Aorta (tissue), 5 donors: ENCODE measurements at regions not wholly inside any gene's neighbourhood (a gene's known extent, or its start where the extent isn't known, plus 50 kb on each side); places are given as distances from the start of the nearest gene placed in this dataset.

Source experiments
- ATAC-seq: fragments of 200-7000 bp; cut with Tn5 transposase; one replicate; pipeline ENCODE4 v1.9.1; 2022; ENCODE audit warnings: moderate library complexity; ENCODE audit not compliant: low FRiP score
- DNase-seq, 2 donors: peaks; one replicate each; pipeline ENCODE4 v3.0.0-alpha.2; 2020
- H3K27ac ChIP-seq, 2 donors: one replicate each; pipeline ENCODE4 v1.5.1; 2013; ENCODE audit warnings: low read length in 2 of 2, mild to moderate bottlenecking in 2 of 2, moderate library complexity in 2 of 2, control low read depth in 1 of 2, inconsistent platforms in 1 of 2, low read depth in 1 of 2
- H3K27me3 ChIP-seq, 2 donors: one replicate each; pipeline ENCODE4 v1.6.1; 2013; ENCODE audit warnings: control low read depth in 1 of 2, low read length in 1 of 2, mild to moderate bottlenecking in 1 of 2, moderate library complexity in 1 of 2; ENCODE audit not compliant: insufficient read depth in 2 of 2, control insufficient read depth in 1 of 2
- H3K36me3 ChIP-seq, 2 donors: one replicate each; pipeline ENCODE4 v1.6.1; 2013; ENCODE audit warnings: control low read depth in 1 of 2, low read length in 1 of 2, mild to moderate bottlenecking in 1 of 2; ENCODE audit not compliant: insufficient read depth in 2 of 2, control insufficient read depth in 1 of 2
- H3K4me1 ChIP-seq, 2 donors: one replicate each; pipeline ENCODE4 v1.6.1; 2013; ENCODE audit warnings: low read length in 2 of 2, control low read depth in 1 of 2, mild to moderate bottlenecking in 1 of 2, moderate library complexity in 1 of 2; ENCODE audit not compliant: insufficient read depth in 2 of 2, control insufficient read depth in 1 of 2
- H3K4me3 ChIP-seq, 2 donors: one replicate each; pipeline ENCODE4 v1.5.1; 2013; ENCODE audit warnings: low read length in 2 of 2, control low read depth in 1 of 2, mild to moderate bottlenecking in 1 of 2
- H3K9me3 ChIP-seq: one replicate; pipeline ENCODE4 v1.6.1; 2013; ENCODE audit warnings: mild to moderate bottlenecking, low read length; ENCODE audit not compliant: control insufficient read depth
- WGBS, 2 donors: extraction: QIAGEN DNeasy Blood & Tissue Kit; methylation state at CpG; one replicate each; pipeline ENCODE4 v1.1.7; 2013; 5-methylcytosine and 5-hydroxymethylcytosine counted together
- intact Hi-C, 2 donors: fragments of 100-400 bp; cut with DNase I; formaldehyde crosslinking; loops; one replicate each; pipeline versions ENCODE4 v1.14.2 to v1.15.0; 2022
- donor health status: healthy with polysubstance abuse.
- donor health status: Bipolar disorder and iron deficiency.
- donor health status: DM: no; HTN: no; CAD: no.
- donor health status: DM: no; HTN: no; CAD: no.
- donor health status: DM: yes; HTN: yes; CAD: no.

DNA sequence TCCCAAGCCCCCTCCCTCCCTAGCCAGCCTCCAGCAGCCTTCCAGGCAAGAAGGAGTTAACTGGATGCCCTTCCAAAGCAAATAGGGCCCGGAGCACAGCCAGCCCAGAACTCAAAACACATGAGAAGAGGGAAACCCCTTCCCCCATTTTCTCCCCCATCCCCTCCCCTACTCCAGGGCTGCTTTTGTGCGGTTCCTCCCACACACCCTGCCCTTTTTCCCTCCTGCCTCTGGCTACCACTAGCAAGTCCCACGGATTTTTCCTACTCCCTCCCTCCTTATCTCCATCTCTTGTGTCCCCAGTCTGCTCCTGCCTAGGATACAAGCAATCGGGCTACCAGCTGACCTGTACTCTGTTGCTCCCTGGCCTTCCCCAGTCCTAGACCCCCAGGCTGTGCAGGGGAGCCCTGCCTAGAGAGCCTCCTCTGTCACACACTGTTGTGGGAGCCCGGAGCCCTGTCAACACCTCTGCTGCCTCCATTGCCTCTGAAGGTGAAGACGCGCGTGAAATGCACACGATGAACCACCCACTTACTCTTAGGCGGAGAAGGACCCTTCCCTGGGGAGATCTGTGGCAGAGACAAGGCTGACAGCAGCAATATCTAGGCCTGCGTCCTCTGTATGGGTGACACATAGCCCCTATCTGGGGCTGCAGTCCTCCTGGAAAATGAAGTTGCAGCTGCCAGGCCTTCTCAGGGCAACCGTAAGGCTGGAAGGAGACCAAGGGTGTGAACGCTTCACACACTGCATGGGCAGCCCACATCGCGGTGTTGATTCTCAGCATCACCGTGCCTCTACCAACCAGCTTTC is 282.8 kb downstream of the MN1 start:
- 24 to 30% methylated on average over 16 of the region's 16 CpGs for WGBS, 2 donors

DNA sequence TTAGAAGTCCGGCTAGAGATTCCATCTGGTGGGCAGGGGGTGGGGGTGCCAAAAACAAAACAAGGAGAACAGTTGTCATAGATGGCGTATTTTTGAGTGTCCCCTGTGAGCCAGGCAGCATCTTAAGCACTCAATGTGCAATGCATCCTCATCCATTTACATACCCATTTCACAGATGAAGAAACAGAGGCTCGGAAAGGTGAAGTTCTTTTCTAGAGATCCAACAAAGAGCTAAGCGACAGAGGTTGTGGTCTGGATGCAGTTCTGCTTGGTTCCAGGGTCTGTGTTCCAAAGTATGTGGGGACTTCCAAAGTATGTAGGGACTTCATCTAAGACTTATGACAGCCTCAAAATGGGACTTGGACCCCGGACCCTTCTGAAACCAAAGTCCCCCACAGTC is 277.8 kb downstream of the MN1 start:
- Histone ChIP-seq H3K27me3 (no peaks in the 10 kb centered on the region), H3K4me3 (no peak overlapping the region), H3K36me3 (no peaks in the 10 kb centered on the region), H3K9me3 (no peaks in the 10 kb centered on the region), H3K4me1 (no peaks in the 10 kb centered on the region), H3K27ac (no peak overlapping the region)
- intact Hi-C loops = no loop called here
- 91% methylated on average over 5 of the region's 5 CpGs for WGBS, 2 donors
- DNase-seq (no peak), ATAC-seq (no peak)

More for the DNA sequence above, 282.8 kb downstream of the MN1 start:
- no peak for ATAC-seq
- DNase-seq = peak in 1 of 2 donors; percentile 60
- Histone ChIP-seq H3K4me3 (no peak overlapping the region), H3K4me1 (no peaks in the 10 kb centered on the region), H3K36me3 (no peaks in the 10 kb centered on the region), H3K27ac (no peak overlapping the region), H3K9me3 (no peaks in the 10 kb centered on the region), H3K27me3 (no peaks in the 10 kb centered on the region)
- intact Hi-C loops = loop anchor here (10.0 kb wide), 3 partner anchors 86 to 356 kb away; no protein-coding TSS in a partner anchor

DNA sequence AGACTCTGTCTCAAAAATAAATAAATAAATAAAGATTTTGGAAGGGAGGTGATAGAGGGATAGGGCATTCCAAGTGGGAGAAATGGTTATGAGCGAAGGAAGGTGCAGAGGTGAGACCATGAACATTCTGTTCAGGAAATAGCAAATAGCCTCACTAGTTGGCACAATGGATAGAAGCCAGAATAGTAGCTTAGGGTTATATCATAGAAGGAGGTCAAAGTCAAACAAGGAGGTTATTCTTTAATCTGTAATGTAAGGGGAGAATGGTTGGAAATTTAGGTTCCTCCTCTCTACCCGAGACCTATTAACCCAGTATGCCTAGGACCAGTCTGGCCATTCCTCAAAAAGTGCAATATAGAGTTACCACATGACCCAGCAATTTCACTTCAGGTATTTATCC is 275.8 kb downstream of the MN1 start:
- intact Hi-C loops = no loop called here
- H3K27me3 ChIP-seq = no peaks in the 10 kb centered on the region
- no peak for ATAC-seq

DNA sequence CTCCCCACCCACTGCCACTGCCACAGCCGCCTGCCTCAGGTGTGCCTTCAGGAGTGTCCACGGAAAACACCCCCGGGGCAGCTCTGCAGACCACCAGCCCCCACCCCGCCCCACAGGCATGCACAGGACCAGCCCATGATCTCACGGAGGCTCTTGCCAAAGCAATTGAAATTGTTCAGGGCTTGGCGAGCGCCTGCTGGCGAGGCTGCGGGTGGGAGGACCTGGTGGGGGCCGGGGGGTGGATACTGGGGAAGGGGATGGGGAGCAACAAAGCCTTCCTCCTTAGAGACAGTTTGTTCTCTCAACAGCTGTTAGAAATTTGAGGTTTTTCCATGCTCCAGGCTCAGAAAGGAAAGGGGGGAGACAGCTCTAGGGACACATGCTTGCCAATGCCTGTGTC is 274.7 kb downstream of the MN1 start:
- no peak overlapping the region for H3K4me3 ChIP-seq
- no peaks in the 10 kb centered on the region for H3K27me3 ChIP-seq
- H3K27ac ChIP-seq = no peak overlapping the region
- H3K4me1 ChIP-seq = no peaks in the 10 kb centered on the region
- WGBS, 2 donors = 10 to 26% methylated on average over 7 to 10 of the region's 10 CpGs
- H3K9me3 ChIP-seq = no peaks in the 10 kb centered on the region
- no peak for ATAC-seq
- DNase-seq = no peak
- no peaks in the 10 kb centered on the region for H3K36me3 ChIP-seq
- intact Hi-C loops = no loop called here

More for the DNA sequence above, 275.8 kb downstream of the MN1 start:
- WGBS, 2 donors = 97 to 100% methylated on average over 2 of the region's 2 CpGs
- Histone ChIP-seq H3K4me3 (no peak overlapping the region), H3K9me3 (no peaks in the 10 kb centered on the region), H3K36me3 (no peaks in the 10 kb centered on the region), H3K27ac (no peak overlapping the region), H3K4me1 (no peaks in the 10 kb centered on the region)
- DNase-seq = no peak

DNA sequence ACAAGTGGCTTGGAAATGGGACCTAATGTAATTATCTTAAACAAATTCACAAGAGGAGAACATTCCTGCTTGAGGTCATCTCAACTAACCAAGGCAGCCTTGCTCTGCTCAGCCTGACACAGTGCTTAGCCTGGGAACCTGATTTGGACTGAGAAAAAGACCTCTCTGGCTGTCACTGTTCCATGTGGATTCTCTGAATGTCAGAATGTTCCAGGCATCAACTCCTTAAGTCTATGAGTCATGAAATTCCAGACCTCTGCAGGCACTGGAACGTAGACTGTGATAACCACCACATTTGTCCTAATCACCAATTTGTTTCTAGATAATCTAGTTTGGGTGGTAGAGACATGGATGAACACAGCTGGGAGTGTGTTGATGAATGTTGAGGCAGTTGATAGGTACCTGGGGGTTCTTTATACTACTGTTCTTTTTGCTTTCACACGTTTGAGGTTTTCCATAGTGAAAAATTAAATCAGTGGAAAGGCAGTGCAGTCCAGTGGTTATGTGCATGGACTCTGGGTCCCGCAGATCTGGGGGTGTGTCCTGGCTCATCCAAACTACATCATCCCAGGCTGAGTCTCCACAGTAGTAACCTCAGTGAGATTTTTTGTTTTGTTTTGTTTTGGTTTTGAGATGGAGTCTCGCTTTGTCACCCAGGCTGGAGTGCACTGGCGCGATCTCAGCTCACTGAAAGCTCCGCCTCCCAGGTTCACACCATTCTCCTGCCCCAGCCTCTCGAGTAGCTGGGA is 269.6 kb downstream of the MN1 start:
- Histone ChIP-seq H3K27me3 (no peaks in the 10 kb centered on the region), H3K36me3 (no peaks in the 10 kb centered on the region), H3K4me1 (no peaks in the 10 kb centered on the region), H3K4me3 (no peak overlapping the region), H3K27ac (no peak overlapping the region), H3K9me3 (no peaks in the 10 kb centered on the region)
- intact Hi-C loops = no loop called here
- WGBS, 2 donors = 69 to 72% methylated on average over 8 of the region's 8 CpGs
- ATAC-seq = peak; percentile 58
- DNase-seq = no peak

DNA sequence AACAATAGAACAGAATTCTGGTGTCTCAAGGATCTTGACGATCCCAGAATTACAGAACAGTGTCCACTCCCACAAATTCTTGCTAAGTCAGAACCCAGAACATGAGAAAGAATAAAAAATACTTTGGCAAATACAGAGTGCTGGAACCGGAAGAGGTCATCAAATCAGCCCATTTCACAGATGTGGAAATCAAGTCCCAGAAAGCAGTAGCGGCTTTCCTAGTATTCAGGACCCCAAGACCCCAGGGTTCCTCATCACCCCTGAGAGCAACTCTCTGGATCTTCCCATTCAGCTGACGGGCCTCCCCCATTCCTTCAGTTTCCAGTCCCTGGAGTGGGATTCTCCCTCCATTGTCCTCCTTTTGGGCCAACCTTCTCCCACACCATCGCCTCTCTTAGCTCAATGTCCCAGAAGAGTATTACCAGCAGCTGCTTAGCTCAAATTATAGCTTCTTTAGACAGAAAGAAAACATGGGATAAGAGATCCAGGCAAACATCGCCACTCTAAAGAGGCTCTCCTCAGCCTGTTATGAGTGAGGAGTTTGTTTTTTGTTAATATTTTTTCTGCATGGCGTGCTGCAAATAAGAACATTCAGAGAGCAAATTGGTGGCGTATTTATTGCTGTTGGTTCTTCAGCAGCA is 268.3 kb downstream of the MN1 start:
- WGBS, 2 donors = 92% methylated on average over 8 of the region's 8 CpGs
- intact Hi-C loops = no loop called here
- H3K27ac ChIP-seq = no peak overlapping the region

DNA sequence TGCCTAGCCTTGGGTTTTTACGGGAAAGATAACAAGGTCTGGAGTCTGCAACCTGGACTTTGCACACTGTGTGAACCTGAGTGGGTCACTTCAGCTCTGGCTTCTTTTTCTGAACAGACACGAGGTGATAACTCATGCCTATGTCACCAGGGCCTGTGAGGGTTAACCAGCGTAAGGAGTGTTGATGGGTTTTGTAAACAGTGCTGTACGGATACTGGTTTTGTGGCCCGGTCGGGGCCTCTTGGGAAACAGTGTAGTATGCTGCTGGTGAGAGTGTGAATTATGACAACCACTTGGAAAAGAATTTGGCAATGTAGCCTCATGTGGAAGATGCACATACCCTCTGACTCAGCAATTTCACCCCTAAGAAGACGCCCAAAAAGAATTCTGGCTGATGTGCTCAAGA is 266.8 kb downstream of the MN1 start:
- 73 to 77% methylated on average over 7 of the region's 7 CpGs for WGBS, 2 donors
- Histone ChIP-seq H3K4me3 (no peak overlapping the region), H3K36me3 (no peaks in the 10 kb centered on the region), H3K27me3 (no peaks in the 10 kb centered on the region), H3K9me3 (no peaks in the 10 kb centered on the region), H3K27ac (no peak overlapping the region), H3K4me1 (no peaks in the 10 kb centered on the region)
- DNase-seq (no peak), ATAC-seq (no peak)
- intact Hi-C loops = no loop called here

More for the DNA sequence above, 268.3 kb downstream of the MN1 start:
- Histone ChIP-seq H3K4me1 (no peaks in the 10 kb centered on the region), H3K9me3 (no peaks in the 10 kb centered on the region), H3K4me3 (no peak overlapping the region), H3K36me3 (no peaks in the 10 kb centered on the region), H3K27me3 (no peaks in the 10 kb centered on the region)
- ATAC-seq (no peak), DNase-seq (no peak)

DNA sequence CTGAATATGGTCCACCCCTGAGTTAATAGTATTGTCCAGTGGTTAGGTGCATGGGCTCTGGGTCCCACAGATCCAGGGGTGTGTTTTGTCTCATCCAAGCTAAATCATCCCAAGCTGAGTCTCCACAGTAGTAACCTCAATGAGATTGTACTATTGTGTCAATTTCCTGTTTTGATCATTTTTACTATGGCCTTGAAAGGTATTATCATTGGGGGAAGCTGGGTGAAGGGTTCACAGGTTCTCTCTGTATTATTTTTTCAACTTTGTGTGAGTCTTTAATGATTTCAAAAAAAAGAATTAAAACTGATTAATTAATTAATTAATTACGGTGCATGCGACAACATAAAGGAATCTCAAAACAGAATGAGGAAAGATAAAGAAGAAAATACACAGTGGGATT is 266.1 kb downstream of the MN1 start:
- H3K9me3 ChIP-seq = no peaks in the 10 kb centered on the region
- intact Hi-C loops = no loop called here
- no peak for ATAC-seq
- no peaks in the 10 kb centered on the region for H3K36me3 ChIP-seq
- no peak overlapping the region for H3K4me3 ChIP-seq
- DNase-seq = no peak
- H3K4me1 ChIP-seq = no peaks in the 10 kb centered on the region
- H3K27me3 ChIP-seq = no peaks in the 10 kb centered on the region
- H3K27ac ChIP-seq = no peak overlapping the region
- 95 to 97% methylated on average over 2 of the region's 2 CpGs for WGBS, 2 donors
